GM19463 (cell line): ENCODE measurements at regions not wholly inside any gene's neighbourhood (a gene's known extent, or its start where the extent isn't known, plus 50 kb on each side); places are given as distances from the start of the nearest gene placed in this dataset.
"Not testable (repeated sequence)": the region's sequence is repeated elsewhere in the genome, so short reads cannot be mapped to it uniquely, and the experiment has no call there.

Experiments
- ATAC-seq: cut with Tn5 transposase; IDR thresholded peaks from one replicate; pipeline ENCODE4 v1.9.1; 2021; ENCODE audit warnings: mild to moderate bottlenecking, moderate library complexity; ENCODE audit not compliant: unreplicated experiment

DNA sequence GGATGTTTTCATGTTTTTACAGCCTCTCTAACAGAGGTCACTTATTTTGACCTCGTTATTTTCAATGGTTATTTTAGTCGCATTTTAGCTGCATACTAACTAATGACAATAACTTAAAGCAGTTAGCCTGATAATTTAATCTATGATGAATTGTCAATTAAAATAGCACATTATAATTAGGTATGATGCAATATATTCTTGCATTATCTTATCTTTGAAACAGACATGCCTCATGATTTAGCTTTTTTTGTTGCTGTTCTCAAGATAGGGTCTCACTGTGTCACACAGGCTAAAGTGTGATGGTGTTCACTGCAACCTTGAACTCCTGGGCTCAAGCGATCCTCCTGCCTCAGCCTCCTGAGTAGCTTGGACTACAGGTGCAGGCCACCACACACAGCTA lies 126.4 kb downstream of the KBTBD2 start:
- ATAC-seq, result no peak

DNA sequence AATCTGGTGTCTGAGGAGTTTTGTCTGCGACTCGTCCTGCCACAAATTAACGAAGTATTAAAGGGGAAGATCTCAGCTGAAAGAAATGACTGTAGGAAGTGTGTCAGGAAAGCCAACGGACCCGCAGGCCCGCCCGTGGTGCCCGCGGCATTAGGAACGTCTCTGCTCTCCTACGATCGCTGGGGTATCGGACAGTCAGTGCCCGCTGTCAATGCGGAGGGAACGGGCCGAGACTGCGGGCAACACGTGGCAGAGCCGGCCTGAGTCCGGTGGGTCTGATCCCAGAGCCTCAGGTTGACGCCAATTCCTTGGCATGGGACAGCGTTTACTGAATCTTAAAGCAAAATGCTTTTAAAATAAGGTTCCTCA lies 128.7 kb downstream of the KBTBD2 start:
- ATAC-seq, result no peak

DNA sequence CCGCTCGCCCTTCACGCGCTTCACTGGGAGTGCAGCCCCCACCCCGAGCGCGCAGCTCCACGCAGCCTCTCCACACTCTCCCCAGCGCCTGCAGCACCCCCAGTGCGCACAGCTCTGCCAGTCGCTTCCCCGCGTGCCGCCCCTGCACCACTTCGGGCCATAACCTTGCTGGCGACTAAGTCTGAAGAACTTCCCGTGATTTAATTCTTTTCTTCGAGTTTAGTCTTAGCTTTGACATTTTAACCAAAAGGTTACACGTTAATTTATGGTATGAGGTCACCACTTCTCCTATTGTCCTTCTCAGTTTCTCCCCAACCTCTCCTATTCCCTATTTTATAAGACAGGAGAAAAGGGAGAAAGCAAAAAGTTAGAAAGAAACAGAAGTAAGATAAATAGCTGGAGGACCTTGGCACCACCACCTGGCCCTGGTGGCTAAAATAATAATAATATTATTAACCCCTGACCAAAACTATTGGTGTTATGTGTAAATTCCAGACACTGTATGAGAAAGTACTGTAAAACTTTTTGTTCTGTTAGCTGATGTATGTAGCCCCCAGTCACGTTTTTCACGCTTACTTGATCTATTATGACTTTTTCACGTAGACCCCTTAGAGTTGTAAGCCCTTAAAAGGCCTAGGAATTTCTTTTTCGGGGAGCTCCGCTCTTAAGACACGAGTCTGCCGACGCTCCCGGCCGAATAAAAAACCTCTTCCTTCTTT lies 129.2 kb downstream of the KBTBD2 start:
- not testable (repeated sequence) for ATAC-seq

DNA sequence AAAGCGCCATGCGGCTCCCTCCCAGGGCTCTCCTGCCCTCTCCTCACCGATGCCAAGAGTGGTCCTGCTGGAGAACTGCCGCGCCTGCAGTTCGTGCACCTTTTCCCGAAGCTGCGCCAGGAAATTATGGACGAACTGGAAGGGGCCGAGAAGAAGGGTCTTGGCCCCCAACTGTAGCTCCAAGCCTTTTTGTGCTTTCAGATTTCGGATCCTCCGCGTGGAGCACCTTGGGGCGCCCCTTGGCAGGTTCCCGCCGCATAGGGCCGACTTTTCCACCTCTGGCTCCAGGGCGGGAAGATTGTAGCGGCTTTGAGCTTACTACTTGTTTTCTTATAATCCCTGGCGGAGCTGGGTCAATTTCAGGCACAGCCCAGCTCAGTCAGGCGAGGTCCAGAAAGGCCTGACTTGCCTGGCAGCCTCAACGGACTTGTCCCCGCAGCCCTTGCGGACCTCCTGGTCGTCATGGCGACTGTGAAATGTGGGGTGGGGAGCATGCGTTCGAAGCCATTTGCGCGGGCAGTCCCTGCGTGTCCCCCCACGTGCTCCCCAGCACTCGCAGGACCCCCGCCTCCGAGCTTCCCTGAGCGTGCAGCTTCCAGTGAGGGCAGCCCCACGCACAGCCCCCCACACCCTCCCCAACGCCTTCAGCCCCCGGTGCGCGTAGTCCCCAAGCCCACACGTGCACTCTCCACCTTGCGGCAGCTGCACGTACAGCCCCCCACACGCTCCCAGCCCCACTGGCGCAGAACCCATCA lies 129.9 kb downstream of the KBTBD2 start:
- ATAC-seq, result no peak

DNA sequence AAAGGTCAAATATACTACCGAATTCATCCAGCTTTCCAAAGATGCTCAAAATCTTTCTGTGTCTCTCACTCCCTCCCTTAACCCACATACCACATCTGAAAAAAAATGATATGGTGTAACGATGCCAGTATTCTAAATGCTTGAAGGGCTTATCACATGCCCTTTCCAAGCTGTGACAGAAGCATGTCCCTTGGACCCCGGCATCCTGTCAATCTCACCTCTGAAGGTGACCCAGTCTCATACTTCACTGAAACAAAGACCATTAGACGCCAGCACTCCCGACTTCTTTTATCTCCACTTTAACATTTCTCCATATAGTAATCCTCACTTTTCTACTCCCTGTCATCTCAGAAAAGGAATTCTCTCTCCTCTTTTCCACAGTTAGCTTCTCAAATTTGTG lies 130.8 kb downstream of the KBTBD2 start:
- ATAC-seq, result not testable (repeated sequence)

DNA sequence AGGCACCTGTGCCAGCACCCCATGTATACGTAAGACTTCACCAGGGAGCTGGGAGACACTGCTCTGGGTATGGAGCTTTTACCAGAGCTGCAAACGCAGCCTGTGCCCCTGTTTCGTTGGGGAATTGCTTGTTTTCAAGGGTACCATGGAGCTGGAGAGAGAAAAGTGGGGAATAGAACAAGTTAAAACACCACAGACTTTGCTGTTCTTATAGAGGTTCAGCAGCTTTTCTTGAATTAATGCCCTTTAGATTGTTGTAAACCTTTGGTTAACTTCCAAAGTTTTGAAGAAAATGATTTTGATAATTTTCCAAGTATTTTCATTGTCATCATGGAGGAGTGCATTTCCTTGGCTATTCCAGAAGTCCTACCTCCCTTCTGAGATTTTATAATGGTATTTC lies 131.7 kb downstream of the KBTBD2 start:
- ATAC-seq, result not testable (repeated sequence)

DNA sequence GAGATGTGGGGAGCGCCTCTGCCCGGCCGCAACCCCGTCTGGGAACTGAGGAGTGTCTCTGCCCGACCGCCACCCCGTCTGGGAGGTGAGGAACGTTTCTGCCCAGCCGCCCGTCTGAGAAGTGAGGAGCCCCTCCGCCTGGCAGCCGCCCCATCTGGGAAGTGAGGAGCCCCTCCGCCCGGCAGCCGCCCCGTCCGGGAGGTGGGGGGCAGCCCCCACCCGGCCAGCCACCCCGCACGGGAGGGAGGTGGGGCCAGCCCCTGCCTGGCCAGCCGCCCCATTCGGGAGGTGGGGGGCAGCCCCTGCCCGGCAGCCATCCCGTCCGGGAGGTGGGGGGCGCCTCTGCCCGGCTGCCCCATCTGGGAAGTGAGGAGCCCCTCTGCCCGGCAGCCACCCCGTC lies 137.7 kb downstream of the KBTBD2 start:
- ATAC-seq, result not testable (repeated sequence)

DNA sequence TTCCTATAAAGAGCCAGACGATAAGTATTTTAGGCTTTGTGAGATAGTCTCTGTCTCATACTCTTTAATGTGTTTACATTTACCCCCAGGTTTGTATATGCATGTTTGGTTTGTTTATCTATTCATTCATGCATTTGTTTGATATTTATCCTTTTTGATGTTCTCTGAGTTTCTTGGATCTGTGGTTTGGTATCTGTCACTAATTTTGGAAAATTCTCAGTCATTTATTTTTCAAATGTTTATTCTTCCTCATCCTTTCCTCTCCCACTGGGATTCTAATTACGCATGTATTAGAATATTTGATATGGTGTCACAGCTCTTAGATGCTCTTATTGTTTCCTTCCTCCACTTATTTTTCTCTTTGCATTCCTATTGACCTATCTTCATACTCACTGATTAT lies 143.2 kb downstream of the KBTBD2 start:
- ATAC-seq, result not testable (repeated sequence)

DNA sequence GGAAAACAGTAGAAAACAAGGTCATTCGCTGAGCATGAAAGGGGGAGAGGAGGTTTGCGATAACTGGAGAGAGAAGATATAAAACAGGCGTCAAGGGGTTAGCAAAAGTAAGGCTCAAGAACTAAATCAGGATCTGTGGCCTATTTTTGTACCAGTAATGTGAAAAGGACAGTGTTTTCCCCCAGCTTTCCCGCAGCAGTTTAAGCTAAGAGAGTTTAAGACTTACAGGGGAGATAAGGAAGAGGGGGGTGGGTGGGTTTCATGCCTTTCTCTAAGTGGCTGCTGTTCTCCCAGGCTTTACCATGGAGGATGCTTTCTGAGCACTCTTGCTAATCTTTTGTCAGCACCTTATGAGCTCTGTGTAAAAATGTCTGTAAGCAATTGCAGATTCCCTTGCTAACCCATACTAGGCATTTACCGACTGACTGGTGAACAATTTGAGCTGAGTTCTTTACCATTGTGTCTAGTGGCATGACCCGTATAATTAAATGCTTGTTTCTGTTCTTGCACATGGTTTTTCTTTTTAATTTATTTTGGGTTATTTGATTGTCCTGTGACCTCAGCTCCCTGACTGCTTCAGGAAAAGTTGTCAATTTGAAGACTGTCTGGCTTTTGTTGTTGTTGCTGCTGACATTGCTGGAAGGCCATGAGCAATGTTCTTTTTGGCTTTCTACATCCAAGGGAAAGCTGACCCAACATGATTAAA lies 144.0 kb downstream of the KBTBD2 start:
- ATAC-seq, result not testable (repeated sequence)

DNA sequence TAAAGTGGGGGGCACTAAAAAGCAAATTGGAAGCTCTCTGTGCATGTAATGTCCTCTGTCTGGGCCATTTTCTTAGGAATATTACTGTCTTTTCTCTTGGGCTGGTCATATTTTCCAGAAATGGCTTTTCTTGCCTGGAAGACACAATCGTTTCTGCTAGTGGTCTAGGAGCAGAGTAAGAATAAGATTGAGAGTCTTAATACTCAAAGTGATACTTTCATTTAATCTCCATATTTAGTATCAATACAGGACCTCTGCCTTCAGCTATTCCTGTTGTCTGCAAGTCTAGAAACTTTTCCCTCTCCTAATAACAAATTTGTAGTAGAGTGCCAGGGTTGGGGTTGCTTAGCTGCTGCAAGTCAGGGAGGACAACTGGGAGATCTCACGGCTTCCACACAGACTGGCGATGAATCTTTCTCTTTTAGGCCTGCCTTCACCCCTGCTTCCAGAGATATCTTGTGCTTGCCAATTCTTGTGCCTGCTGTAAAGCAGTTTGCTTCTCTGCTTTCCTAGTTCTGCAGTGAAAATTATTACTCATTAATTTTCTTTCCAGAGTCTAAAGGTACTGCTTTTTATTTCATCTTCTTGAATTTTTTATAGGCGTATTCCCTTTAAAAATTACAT lies 149.6 kb downstream of the KBTBD2 start:
- ATAC-seq, result not testable (repeated sequence)

DNA sequence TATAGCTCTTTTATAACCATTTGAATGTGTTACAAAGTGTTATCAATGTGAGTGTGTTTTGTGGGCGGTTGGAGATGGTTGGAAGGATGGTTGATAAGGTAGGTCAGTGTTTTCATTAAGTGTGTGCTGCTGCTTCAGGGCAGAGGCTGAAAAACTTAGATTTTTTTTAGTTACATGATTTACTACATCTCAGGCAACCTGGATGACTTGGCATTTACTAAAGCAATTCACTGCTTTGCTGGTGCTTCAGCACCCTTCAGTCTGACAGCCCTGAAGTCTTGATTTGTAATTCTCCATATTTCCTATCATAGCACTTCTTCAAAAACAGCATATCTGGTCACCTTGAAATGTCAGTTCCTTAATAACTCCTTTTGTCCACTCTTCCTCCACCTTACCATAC lies 151.8 kb downstream of the KBTBD2 start:
- ATAC-seq, result not testable (repeated sequence)

DNA sequence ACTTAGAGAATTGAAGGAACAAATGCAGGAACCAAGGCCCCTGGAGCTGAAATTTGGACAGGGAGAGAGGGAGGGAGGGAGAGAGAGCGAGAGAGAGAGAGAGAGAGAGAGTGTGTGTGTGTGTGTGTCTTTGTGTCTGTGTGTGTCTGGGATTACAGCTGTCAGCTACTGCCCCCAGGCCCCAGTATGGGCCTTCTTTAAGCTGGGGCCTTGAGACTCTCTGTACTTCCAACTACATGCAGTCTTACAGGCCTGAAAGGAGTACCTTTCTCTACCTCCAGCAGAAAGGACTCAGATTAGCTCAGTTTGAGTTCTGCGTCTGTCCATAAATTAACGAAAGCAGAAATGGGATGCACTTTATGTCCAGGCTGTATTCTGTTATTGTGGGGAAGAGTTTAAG lies 153.2 kb downstream of the KBTBD2 start:
- ATAC-seq, result not testable (repeated sequence)

DNA sequence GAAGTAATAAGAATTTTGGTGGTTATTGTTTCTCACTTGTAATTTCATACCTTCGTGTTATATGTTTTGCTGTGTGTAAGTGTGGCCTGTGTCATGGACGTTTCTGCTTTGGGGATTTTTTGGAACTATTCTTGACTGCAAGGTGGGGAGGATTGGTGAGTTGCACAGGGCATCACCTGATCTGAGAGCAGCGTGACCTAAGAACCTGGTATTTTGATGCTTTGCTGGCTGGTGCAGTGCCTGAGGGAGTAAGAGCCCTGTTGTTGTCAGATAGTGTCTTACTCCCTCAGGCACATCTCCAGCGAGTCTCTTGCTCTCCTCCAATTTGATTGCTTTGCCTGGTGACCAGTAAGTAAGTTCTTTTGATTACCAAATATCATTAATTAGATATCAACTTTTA lies 158.8 kb downstream of the KBTBD2 start:
- not testable (repeated sequence) for ATAC-seq

DNA sequence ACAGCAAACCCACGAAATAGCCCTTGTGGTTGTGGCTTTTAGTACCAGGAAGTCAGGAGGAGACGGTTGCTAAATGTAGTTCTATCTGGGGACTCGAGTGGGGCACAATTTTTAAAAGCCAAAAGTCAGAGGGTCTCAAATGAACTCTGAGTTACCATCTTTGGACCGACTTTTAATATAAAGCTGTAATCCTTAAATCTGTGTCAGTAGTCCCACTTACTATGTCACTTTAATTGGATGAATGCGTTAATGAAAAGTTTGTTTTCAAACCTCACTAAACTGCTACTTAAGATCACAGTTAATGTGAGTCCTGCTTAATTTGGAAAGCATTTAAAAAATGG lies 162.3 kb downstream of the KBTBD2 start:
- ATAC-seq, result not testable (repeated sequence)

DNA sequence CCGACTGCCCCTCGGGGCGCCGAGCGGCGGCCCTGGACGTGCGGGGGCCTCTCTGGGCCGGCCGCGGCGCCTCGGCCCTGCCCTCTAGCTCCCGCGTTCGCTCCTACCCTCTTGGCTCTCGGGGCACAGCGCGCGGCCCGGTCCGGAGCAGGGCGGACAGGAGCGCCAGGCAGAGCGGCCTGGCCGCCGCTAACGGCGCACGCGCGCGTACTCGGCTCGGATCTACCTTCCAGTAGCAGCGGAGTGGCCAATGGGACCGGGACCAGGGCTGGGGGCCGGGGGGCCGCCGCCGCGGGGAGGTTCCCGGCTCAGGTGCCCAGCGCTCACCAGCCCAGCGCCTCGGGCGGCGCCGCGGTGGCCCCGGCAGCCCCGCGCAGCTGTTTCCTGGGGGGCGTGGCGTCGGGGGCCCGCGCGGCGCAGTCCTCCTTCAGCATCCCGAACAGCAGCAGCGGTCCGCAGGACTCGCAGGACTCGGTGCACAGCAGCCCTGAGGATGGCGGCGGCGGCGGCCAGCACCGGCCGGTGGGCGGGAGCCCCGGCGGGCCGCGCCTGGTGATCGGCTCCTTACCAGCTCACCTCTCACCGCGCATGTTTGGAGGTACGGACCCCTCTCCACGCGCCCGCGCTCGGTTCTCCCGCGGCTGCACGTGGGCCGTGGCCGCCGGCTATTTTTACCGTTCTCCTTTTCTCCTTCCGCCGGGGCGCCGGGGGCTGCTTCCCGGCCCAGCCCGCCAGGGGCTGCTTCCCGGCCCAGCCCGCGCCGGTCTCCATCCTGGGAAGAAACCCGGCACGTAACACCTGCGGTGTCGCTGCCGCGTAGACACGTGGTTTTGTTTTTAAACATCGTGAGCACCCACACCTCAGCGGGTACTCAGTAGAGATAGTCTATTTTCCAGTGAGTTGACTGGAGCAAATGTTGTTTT lies 162.9 kb downstream of the KBTBD2 start:
- ATAC-seq, result peak; percentile 73

DNA sequence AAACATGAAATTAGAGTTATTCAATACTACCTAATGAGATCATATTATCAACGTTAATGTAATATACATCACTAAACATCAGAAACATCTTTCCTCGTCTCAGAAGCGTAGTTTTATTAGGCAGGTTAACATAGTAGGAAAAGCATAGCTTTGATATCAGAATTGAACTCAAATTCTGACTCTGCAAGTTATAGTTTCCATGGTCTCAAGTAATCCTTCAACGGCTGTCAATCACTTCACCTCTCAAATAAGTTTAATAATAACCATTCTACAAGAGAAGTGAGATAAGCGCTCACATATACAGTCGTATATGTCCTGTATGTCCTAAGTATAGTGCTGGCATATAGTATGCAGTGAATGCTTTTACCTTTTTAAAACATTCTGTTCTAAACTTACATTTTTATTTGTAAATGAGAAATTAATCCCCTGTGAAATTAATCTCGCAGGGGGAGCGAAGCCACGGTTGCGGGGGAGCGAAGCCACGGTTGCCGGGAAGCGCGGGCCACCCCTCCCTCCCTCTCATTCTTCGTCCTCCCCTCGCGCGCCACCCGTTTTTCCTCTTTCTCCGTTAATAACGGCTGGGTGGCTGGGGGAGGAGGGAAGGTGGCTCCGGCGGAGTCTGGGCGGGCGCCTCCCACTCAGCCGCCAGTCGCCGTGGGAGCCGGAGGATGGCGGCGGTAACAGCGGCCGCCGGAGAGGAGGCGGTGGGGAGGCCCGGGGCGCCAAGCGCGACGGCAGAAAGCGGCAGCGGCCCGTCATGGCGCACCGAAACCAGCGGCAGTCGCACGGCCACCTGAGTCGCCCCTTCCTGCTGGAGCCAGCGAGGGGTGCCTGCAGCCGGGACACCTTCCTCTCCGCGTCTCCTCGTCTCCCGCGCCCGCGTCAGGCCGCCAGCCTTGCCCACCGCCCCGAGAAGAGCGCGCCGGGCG lies 163.8 kb downstream of the KBTBD2 start:
- ATAC-seq, result peak; percentile 46

DNA sequence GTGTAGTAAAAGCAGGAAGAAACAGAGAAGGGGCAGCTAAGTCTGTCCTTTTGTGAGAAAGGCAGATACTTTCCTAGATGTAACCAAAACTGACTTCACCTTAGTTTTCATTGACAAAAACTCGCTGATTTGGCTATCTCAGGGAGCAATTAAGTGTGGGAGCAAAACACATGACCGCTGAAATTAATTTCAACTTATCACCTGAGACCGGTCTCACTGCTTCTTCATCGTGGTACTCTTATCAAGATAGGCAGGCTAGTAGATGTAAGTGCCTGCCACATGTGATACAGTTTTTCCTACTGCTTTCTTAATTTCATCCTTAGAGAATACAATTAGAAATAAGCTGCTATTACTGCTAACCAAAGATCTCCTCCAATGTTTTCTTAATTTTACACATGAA lies 168.7 kb downstream of the KBTBD2 start:
- not testable (repeated sequence) for ATAC-seq

DNA sequence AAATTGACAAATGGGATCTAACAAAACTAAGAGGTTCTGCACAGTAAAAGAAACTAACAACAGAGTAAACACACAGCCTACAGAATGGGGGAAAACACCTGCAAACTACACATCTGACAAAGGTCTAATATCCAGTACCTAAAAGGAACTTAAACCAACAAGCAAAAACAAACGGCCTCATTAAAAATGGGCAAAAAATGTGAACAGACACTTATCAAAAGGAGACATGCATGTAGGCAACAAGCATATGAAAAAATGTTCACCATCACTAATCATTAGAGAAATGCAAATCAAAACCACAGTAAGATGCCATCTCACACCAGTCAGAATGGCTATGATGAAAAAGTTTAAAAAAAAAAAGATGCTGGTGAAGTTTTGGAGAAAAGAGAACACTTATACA lies 197.4 kb downstream of the KBTBD2 start:
- no peak for ATAC-seq
